HL-60 (cell line): ENCODE measurements at regions not wholly inside any gene's neighbourhood (a gene's known extent, or its start where the extent isn't known, plus 50 kb on each side); places are given as distances from the start of the nearest gene placed in this dataset.

Experiments
- DNase-seq, 2 experiments: peaks; one replicate each; pipeline ENCODE4 v3.0.0-alpha.2; 2010 to 2020; ENCODE audit warnings: low read depth in 1 of 2, low spot score in 1 of 2
- H3K27ac ChIP-seq: fragments of 250-450 bp; sonication (Bioruptor Pico); replicated peaks from 2 replicates; pipeline ENCODE4 v1.5.1; 2020; ENCODE audit warnings: mild to moderate bottlenecking, moderate library complexity
- H3K27me3 ChIP-seq: fragments of 250-450 bp; sonication (Bioruptor Pico); 2 replicates; pipeline ENCODE4 v1.5.1; 2021; ENCODE audit warnings: mild to moderate bottlenecking, moderate library complexity; ENCODE audit not compliant: insufficient read depth, poor library complexity, severe bottlenecking
- H3K4me3 ChIP-seq: replicated peaks from 2 replicates; pipeline ENCODE4 v1.5.1; 2011; ENCODE audit warnings: mild to moderate bottlenecking, control low read depth, low read length; ENCODE audit not compliant: insufficient read depth
- GABPA ChIP-seq: IDR thresholded peaks from 2 replicates; pipeline ENCODE4 v1.6.1; 2012; ENCODE audit warnings: low read depth
- POLR2AphosphoS5 ChIP-seq: IDR thresholded peaks from 2 replicates; pipeline ENCODE4 v1.6.1; 2012; ENCODE audit warnings: low read depth
- SPI1 ChIP-seq: IDR thresholded peaks from 2 replicates; pipeline ENCODE4 v1.6.1; 2012; ENCODE audit warnings: low read depth, mild to moderate bottlenecking, borderline replicate concordance
- TF ChIP-seq, protein P1 (sequence below): IDR thresholded peaks from one replicate; pipeline ENCODE4 v1.5.1; 2011; ENCODE audit warnings: low read length, control low read depth, inconsistent platforms; ENCODE audit not compliant: insufficient read depth
- TF ChIP-seq, protein P2 (sequence below): IDR thresholded peaks from 2 replicates; pipeline ENCODE4 v1.6.1; 2012; ENCODE audit warnings: low read depth; ENCODE audit not compliant: insufficient replicate concordance

DNA sequence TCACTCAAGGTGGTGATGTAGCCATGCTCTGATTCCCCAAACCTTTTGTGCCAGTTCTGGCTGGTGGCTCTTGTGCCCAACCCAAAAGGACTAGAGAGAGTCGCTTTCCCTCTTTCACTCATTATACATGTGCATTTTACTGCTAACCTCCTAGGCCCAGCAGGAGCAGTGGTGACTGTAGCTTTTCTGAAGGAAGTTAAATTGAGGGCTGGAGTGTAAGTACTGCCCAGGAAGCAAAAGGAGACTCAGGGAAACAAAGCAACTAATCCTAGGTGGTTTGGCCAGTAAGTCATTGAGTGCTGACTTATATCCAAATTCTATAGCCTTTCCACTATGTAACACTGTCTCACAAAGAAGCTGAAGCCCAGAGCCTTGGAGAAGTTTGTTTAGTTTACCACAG is 194.4 kb upstream of the ZNF462 start:
- no peak overlapping the region for H3K27ac ChIP-seq

DNA sequence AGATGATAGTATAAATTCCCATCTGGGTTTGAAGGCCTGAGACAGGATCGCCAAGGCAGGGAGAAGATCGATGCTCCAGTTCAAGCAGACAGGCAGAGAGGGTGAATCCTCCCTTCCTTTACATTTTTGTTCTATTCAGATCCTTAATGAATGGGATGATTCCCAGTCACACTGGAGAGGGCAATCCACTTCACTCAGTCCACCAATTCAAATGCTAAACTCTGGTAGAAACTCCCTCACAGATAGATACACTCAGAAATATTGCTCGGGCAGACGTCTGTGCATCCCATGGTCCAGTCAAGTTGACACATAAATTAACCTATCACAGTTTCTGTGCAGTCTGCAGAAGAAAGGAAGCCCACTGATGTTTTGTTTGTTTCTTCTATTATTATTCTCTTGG is 193.1 kb upstream of the ZNF462 start:
- Histone ChIP-seq H3K27me3 (no peaks in the 10 kb centered on the region), H3K27ac (no peak overlapping the region), H3K4me3 (no peak overlapping the region)
- TF ChIP-seq, protein P1, sequence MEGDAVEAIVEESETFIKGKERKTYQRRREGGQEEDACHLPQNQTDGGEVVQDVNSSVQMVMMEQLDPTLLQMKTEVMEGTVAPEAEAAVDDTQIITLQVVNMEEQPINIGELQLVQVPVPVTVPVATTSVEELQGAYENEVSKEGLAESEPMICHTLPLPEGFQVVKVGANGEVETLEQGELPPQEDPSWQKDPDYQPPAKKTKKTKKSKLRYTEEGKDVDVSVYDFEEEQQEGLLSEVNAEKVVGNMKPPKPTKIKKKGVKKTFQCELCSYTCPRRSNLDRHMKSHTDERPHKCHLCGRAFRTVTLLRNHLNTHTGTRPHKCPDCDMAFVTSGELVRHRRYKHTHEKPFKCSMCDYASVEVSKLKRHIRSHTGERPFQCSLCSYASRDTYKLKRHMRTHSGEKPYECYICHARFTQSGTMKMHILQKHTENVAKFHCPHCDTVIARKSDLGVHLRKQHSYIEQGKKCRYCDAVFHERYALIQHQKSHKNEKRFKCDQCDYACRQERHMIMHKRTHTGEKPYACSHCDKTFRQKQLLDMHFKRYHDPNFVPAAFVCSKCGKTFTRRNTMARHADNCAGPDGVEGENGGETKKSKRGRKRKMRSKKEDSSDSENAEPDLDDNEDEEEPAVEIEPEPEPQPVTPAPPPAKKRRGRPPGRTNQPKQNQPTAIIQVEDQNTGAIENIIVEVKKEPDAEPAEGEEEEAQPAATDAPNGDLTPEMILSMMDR: no peak
- TF ChIP-seq GABPA (no peak), SPI1 (no peak), POLR2AphosphoS5 (no peak)
- TF ChIP-seq, protein P2, sequence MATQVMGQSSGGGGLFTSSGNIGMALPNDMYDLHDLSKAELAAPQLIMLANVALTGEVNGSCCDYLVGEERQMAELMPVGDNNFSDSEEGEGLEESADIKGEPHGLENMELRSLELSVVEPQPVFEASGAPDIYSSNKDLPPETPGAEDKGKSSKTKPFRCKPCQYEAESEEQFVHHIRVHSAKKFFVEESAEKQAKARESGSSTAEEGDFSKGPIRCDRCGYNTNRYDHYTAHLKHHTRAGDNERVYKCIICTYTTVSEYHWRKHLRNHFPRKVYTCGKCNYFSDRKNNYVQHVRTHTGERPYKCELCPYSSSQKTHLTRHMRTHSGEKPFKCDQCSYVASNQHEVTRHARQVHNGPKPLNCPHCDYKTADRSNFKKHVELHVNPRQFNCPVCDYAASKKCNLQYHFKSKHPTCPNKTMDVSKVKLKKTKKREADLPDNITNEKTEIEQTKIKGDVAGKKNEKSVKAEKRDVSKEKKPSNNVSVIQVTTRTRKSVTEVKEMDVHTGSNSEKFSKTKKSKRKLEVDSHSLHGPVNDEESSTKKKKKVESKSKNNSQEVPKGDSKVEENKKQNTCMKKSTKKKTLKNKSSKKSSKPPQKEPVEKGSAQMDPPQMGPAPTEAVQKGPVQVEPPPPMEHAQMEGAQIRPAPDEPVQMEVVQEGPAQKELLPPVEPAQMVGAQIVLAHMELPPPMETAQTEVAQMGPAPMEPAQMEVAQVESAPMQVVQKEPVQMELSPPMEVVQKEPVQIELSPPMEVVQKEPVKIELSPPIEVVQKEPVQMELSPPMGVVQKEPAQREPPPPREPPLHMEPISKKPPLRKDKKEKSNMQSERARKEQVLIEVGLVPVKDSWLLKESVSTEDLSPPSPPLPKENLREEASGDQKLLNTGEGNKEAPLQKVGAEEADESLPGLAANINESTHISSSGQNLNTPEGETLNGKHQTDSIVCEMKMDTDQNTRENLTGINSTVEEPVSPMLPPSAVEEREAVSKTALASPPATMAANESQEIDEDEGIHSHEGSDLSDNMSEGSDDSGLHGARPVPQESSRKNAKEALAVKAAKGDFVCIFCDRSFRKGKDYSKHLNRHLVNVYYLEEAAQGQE: no peak
- DNase-seq: no peak

More for the DNA sequence above, 194.4 kb upstream of the ZNF462 start:
- Histone ChIP-seq H3K27me3 (no peaks in the 10 kb centered on the region), H3K4me3 (no peak overlapping the region)
- no peak for DNase-seq
- TF ChIP-seq POLR2AphosphoS5 (no peak), SPI1 (no peak), GABPA (no peak)
- TF ChIP-seq, protein P1: no peak
- TF ChIP-seq, protein P2: no peak

DNA sequence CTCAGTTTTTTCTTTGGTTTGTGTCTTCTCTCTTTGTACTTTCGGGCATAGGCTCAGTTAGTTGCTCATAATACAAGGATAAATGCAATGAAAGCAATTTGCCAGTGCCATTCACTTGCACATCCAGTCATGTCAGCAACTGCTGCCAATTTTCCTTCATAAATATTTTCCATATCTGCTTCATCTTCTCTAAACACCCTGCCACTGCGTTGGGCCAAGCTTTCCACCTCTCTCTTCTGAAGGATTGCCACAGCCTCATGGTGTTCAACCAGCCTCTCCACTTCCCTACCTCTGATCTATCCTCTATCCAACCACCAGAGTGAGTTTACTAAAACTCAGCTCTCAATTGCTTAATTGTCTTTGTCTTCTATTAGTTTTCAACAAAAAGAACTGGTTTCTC is 192.5 kb upstream of the ZNF462 start:
- Histone ChIP-seq H3K27ac (no peak overlapping the region), H3K4me3 (no peak overlapping the region), H3K27me3 (no peaks in the 10 kb centered on the region)
- DNase-seq: no peak
- TF ChIP-seq POLR2AphosphoS5 (no peak), GABPA (no peak), SPI1 (no peak)
- TF ChIP-seq, protein P2: no peak
- TF ChIP-seq, protein P1: no peak
